Mesendoderm (in vitro differentiated cells): ENCODE measurements at regions not wholly inside any gene's neighbourhood (a gene's known extent, or its start where the extent isn't known, plus 50 kb on each side); places are given as distances from the start of the nearest gene placed in this dataset.

ENCODE experiments used
- DNase-seq: peaks from one replicate; pipeline ENCODE4 v3.0.0; 2013
- H2AK5ac ChIP-seq: 2 replicates; pipeline ENCODE4 v1.6.1; 2013; ENCODE audit warnings: low read length, inconsistent platforms
- H2BK120ac ChIP-seq: 2 replicates; pipeline ENCODE4 v1.6.1; 2013; ENCODE audit warnings: low read depth, mild to moderate bottlenecking, low read length, moderate library complexity, mixed read lengths
- H2BK15ac ChIP-seq: replicated peaks from 2 replicates; pipeline ENCODE4 v1.6.1; 2013; ENCODE audit warnings: low read depth, mild to moderate bottlenecking, moderate library complexity
- H2BK5ac ChIP-seq: 2 replicates; pipeline ENCODE4 v1.6.1; 2013; ENCODE audit warnings: low read length, inconsistent platforms
- H3K18ac ChIP-seq: 2 replicates; pipeline ENCODE4 v1.6.1; 2013; ENCODE audit warnings: mild to moderate bottlenecking, low read length, mixed read lengths
- H3K23ac ChIP-seq: one replicate; pipeline ENCODE4 v1.6.1; 2013; ENCODE audit warnings: low read length
- H3K27ac ChIP-seq: 2 replicates; pipeline ENCODE4 v1.5.1; 2013; ENCODE audit warnings: low read depth, mild to moderate bottlenecking, inconsistent platforms, low read length, moderate library complexity
- H3K27me3 ChIP-seq: 2 replicates; pipeline ENCODE4 v1.6.1; 2013; ENCODE audit warnings: low read length, control low read depth, mild to moderate bottlenecking, inconsistent platforms; ENCODE audit not compliant: insufficient read depth, poor library complexity
- H3K36me3 ChIP-seq: 2 replicates; pipeline ENCODE4 v1.6.1; 2013; ENCODE audit warnings: low read length, inconsistent platforms; ENCODE audit not compliant: control insufficient read depth, insufficient read depth
- H3K4ac ChIP-seq: one replicate; pipeline ENCODE4 v1.6.1; 2013; ENCODE audit warnings: low read depth, mild to moderate bottlenecking, low read length, moderate library complexity
- H3K4me1 ChIP-seq: 2 replicates; pipeline ENCODE4 v1.6.1; 2013; ENCODE audit warnings: low read depth, low read length, inconsistent platforms; ENCODE audit not compliant: control insufficient read depth
- H3K4me2 ChIP-seq: 2 replicates; pipeline ENCODE4 v1.6.1; 2013; ENCODE audit warnings: low read length
- H3K4me3 ChIP-seq: 2 replicates; pipeline ENCODE4 v1.5.1; 2013; ENCODE audit warnings: mild to moderate bottlenecking, low read length
- H3K56ac ChIP-seq: one replicate; pipeline ENCODE4 v1.6.1; 2013; ENCODE audit warnings: low read length
- H3K79me1 ChIP-seq: 2 replicates; pipeline ENCODE4 v1.6.1; 2013; ENCODE audit warnings: low read length, inconsistent platforms
- H3K79me2 ChIP-seq: 2 replicates; pipeline ENCODE4 v1.6.1; 2013; ENCODE audit warnings: mild to moderate bottlenecking, low read length; ENCODE audit not compliant: control insufficient read depth, insufficient read depth
- H3K9ac ChIP-seq: 2 replicates; pipeline ENCODE4 v1.6.1; 2013; ENCODE audit warnings: low read length, inconsistent platforms
- H4K5ac ChIP-seq: one replicate; pipeline ENCODE4 v1.6.1; 2013; ENCODE audit warnings: low read length
- H4K8ac ChIP-seq: one replicate; pipeline ENCODE4 v1.6.1; 2013; ENCODE audit warnings: low read depth, mild to moderate bottlenecking, control low read depth, low read length, moderate library complexity
- WGBS: extraction: QIAGEN DNeasy Blood & Tissue Kit; methylation state at CpG from one replicate; pipeline ENCODE4 v1.1.7; 2013; ENCODE audit warnings: low lambda C conversion rate, missing lambda C conversion rate; ENCODE audit not compliant: insufficient coverage; ENCODE audit errors: extremely low coverage; 5-methylcytosine and 5-hydroxymethylcytosine counted together

DNA sequence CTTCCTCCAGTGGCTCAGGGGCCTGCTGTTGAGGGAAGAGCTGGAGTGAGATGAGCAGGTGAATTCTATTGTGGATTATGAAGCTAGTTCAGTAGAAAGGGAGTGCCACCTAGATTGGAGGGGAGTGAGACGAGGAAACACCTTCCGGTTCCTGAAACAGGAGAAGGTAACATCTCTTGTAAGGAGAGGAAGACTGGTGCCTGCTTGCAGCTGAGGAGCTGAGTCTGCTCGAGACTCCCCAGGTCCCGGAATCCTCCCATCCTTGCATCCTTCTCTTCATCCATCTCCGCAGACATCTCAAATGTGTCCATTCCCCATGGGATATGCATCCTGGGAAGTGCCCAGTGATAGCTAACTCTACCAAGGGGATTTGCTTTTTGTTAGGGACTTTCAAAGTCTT lies 242.9 kb upstream of the ZFP64 start:
- Histone ChIP-seq H3K79me1 (no peaks in the 10 kb centered on the region), H3K4me3 (no peak overlapping the region), H4K5ac (no peak overlapping the region), H3K56ac (no peak overlapping the region), H3K18ac (no peak overlapping the region), H3K23ac (no peak overlapping the region), H3K36me3 (no peaks in the 10 kb centered on the region), H3K4me2 (no peak overlapping the region), H2AK5ac (no peak overlapping the region), H3K4ac (no peak overlapping the region), H2BK15ac (no peak overlapping the region), H2BK120ac (no peak overlapping the region), H2BK5ac (no peak overlapping the region), H3K4me1 (peaks cover 8% of the 10 kb centered on the region), H4K8ac (no peak overlapping the region), H3K27me3 (no peaks in the 10 kb centered on the region), H3K79me2 (no peaks in the 10 kb centered on the region), H3K27ac (no peak overlapping the region), H3K9ac (no peak overlapping the region)
- DNase-seq: no peak
- WGBS: no CpG with 5 or more reads among the region's 5 CpGs

DNA sequence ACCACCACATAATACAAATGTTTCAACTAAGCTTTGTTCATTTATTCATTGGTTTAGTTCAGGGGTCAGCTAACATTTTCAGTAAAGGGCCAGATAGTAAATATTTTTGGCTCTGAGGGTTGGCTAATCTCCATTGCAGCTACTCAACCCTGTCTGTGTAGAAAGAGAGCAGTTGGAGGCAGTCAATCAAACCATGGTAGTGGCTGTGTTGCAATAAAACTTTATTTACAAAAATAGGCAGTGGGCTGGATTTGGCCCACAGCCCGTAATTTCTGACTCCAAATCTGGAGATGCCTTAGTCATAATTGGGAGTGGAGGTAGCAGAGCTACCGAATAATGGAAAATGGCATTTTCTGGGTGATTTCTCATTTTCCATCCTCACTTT lies 242.5 kb upstream of the ZFP64 start:
- no peak overlapping the region for H3K27ac ChIP-seq
- H2AK5ac ChIP-seq: no peak overlapping the region
- no peak overlapping the region for H2BK15ac ChIP-seq
- WGBS: no CpG with 5 or more reads among the region's 2 CpGs
- H3K4me1 ChIP-seq: peaks cover 6% of the 10 kb centered on the region
- no peak overlapping the region for H2BK5ac ChIP-seq
- H3K79me2 ChIP-seq: no peaks in the 10 kb centered on the region
- DNase-seq: no peak
- no peaks in the 10 kb centered on the region for H3K36me3 ChIP-seq
- H3K18ac ChIP-seq: no peak overlapping the region
- H3K9ac ChIP-seq: no peak overlapping the region
- H3K4me3 ChIP-seq: no peak overlapping the region
- no peak overlapping the region for H2BK120ac ChIP-seq
- H3K27me3 ChIP-seq: no peaks in the 10 kb centered on the region
- H3K4ac ChIP-seq: no peak overlapping the region
- H3K79me1 ChIP-seq: no peaks in the 10 kb centered on the region
- H4K5ac ChIP-seq: no peak overlapping the region
- no peak overlapping the region for H3K56ac ChIP-seq
- no peak overlapping the region for H3K23ac ChIP-seq
- no peak overlapping the region for H4K8ac ChIP-seq
- H3K4me2 ChIP-seq: no peak overlapping the region

DNA sequence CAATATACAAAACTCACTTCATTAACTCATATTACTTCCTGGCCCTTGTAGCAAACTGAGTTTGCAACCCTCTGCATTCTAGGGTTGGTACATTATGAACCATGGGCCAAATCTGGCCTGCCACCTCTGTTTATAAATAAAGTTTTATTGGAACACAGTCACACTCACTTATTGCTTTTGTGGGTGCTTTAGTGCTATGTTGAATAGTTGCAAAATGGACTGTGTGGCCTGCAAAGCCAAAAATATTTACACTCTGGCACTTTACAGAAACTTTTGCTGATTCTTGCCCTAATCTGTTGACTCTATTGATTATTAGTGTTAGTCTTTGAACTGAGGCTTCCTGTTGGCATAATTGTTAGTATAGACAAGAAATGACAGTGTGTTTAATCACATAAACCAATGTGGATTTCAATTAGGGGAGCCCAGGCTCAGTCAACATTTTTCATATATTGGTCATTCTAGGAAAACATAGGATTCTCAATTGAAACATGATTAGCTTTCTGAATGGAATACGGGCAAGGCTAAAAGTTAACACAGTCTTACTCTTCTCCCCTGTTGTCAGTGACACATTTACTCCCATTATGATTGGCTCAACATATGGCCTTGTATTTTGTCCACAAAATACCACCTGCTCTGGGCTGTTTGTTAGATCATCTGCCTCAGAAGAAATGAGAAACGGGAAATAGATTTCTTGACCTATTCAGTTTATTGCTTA lies 241.9 kb upstream of the ZFP64 start:
- Histone ChIP-seq H2BK120ac (no peak overlapping the region), H3K23ac (no peak overlapping the region), H3K4me3 (no peak overlapping the region), H3K9ac (no peak overlapping the region), H3K79me2 (no peaks in the 10 kb centered on the region), H2BK15ac (no peak overlapping the region), H3K27ac (no peak overlapping the region), H2BK5ac (no peak overlapping the region), H3K4me1 (peaks cover 5% of the 10 kb centered on the region), H3K27me3 (no peaks in the 10 kb centered on the region), H3K18ac (no peak overlapping the region), H2AK5ac (no peak overlapping the region), H3K79me1 (no peaks in the 10 kb centered on the region), H4K8ac (no peak overlapping the region), H3K4me2 (no peak overlapping the region), H4K5ac (no peak overlapping the region), H3K4ac (no peak overlapping the region), H3K56ac (no peak overlapping the region), H3K36me3 (no peaks in the 10 kb centered on the region)
- no peak for DNase-seq
- WGBS: no CpG with 5 or more reads among the region's 2 CpGs

DNA sequence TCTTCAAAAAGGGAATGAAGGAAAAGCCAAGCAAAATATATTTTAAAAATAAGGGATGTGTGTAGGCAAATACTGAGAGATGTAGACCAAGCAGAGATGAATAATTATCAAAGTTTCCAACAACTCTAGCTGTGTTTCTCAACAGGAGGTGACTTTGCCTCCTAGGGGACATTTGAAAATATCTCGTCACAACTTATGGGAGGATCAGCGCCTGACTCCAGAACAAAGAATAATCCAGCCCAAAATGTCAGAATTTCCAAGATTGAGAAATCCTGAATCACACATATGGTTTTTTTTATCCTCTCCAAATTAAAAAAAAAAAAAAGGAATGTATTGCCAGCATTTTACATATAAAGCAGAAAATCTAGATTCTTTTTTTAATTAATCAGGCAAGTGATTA lies 241.2 kb upstream of the ZFP64 start:
- H3K4me1 ChIP-seq: no peaks in the 10 kb centered on the region
- no peaks in the 10 kb centered on the region for H3K79me1 ChIP-seq
- WGBS: no CpG with 5 or more reads among the region's 2 CpGs
- H3K27ac ChIP-seq: no peak overlapping the region
- DNase-seq: no peak
- H2BK120ac ChIP-seq: no peak overlapping the region
- H3K23ac ChIP-seq: no peak overlapping the region
- no peak overlapping the region for H3K4me2 ChIP-seq
- H4K5ac ChIP-seq: no peak overlapping the region
- no peak overlapping the region for H3K4me3 ChIP-seq
- H2BK15ac ChIP-seq: no peak overlapping the region
- no peak overlapping the region for H4K8ac ChIP-seq
- no peak overlapping the region for H3K56ac ChIP-seq
- H3K36me3 ChIP-seq: no peaks in the 10 kb centered on the region
- no peak overlapping the region for H3K18ac ChIP-seq
- H3K9ac ChIP-seq: no peak overlapping the region
- H2AK5ac ChIP-seq: no peak overlapping the region
- H2BK5ac ChIP-seq: no peak overlapping the region
- H3K4ac ChIP-seq: no peak overlapping the region
- H3K27me3 ChIP-seq: no peaks in the 10 kb centered on the region
- H3K79me2 ChIP-seq: no peaks in the 10 kb centered on the region

DNA sequence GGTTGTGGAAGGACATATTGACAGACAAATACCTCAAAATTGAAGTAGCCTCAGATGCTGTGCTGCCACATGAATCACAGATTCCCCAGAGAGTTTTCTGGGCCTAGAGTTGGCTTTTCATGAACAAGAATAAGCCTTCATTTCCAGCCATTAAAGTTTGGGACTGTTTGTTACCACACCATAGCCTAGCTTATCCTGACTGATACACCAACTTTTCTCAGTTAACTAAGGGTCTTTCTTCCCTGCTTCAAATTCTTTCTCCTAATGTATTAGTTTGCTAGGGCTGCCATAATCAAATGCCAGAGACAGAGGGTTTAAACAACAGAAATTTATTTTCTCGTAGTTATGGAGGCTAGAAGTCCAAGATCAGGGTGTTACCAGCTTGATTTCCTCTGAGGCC lies 237.4 kb upstream of the ZFP64 start:
- H4K5ac ChIP-seq: no peak overlapping the region
- WGBS: no CpG with 5 or more reads among the region's 1 CpG
- DNase-seq: no peak

DNA sequence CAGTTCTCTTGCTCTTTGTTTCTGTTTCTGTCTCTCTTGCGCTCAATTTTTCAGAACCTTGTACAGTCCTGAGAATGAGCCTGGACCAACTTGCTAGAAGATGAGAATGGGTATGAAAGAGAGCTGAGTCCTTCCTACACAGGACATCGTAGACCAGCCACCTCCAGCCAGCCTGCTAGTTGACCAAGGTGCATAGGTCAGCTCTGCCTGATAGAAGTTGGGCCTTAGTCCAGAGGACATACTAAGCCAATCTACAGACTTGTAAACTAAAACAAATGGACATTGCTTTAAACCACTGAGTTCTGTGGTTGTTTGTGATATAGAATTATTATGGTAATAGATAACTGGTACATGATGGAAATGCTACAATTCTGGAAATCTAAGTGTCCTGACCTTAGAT lies 236.4 kb upstream of the ZFP64 start:
- H2BK15ac ChIP-seq: no peak overlapping the region
- no CpG with 5 or more reads among the region's 2 CpGs for WGBS

More for the DNA sequence above, 237.4 kb upstream of the ZFP64 start:
- H3K56ac ChIP-seq: no peak overlapping the region
- no peaks in the 10 kb centered on the region for H3K36me3 ChIP-seq
- H3K27ac ChIP-seq: no peak overlapping the region
- H3K4me1 ChIP-seq: no peaks in the 10 kb centered on the region
- no peak overlapping the region for H3K4me2 ChIP-seq
- no peaks in the 10 kb centered on the region for H3K27me3 ChIP-seq
- H3K4ac ChIP-seq: no peak overlapping the region
- H2AK5ac ChIP-seq: no peak overlapping the region
- no peak overlapping the region for H4K8ac ChIP-seq
- no peak overlapping the region for H2BK15ac ChIP-seq
- H2BK120ac ChIP-seq: no peak overlapping the region
- H2BK5ac ChIP-seq: no peak overlapping the region
- H3K23ac ChIP-seq: no peak overlapping the region
- no peak overlapping the region for H3K4me3 ChIP-seq
- H3K18ac ChIP-seq: no peak overlapping the region
- H3K79me1 ChIP-seq: no peaks in the 10 kb centered on the region
- H3K79me2 ChIP-seq: no peaks in the 10 kb centered on the region
- H3K9ac ChIP-seq: no peak overlapping the region

More for the DNA sequence above, 236.4 kb upstream of the ZFP64 start:
- no peak overlapping the region for H2BK5ac ChIP-seq
- no peaks in the 10 kb centered on the region for H3K79me1 ChIP-seq
- no peaks in the 10 kb centered on the region for H3K79me2 ChIP-seq
- no peak overlapping the region for H3K4me2 ChIP-seq
- no peak overlapping the region for H3K23ac ChIP-seq
- no peaks in the 10 kb centered on the region for H3K27me3 ChIP-seq
- no peak overlapping the region for H2AK5ac ChIP-seq
- no peak overlapping the region for H3K56ac ChIP-seq
- no peaks in the 10 kb centered on the region for H3K36me3 ChIP-seq
- H2BK120ac ChIP-seq: no peak overlapping the region
- no peak overlapping the region for H3K9ac ChIP-seq
- no peaks in the 10 kb centered on the region for H3K4me1 ChIP-seq
- H4K5ac ChIP-seq: no peak overlapping the region
- H3K18ac ChIP-seq: no peak overlapping the region
- no peak overlapping the region for H3K4me3 ChIP-seq
- no peak overlapping the region for H3K27ac ChIP-seq
- DNase-seq: no peak
- H3K4ac ChIP-seq: no peak overlapping the region
- H4K8ac ChIP-seq: no peak overlapping the region
